NCI-H2196 treated with DMSO at 0.1 percent for 48 hours (cell line): ENCODE measurements at regions not wholly inside any gene's neighbourhood (a gene's known extent, or its start where the extent isn't known, plus 50 kb on each side); places are given as distances from the start of the nearest gene placed in this dataset.

ENCODE experiments used
- DNase-seq: peaks from one replicate; lab custom pipeline; 2025; ENCODE audit not compliant: unreplicated experiment; lab: John Stamatoyannopoulos, UW

- DNase-seq, result no peak
Measured at GRCh38 chr13:89925107-89925506, 1422.4 kb upstream of the MIR17HG start.

- no peak for DNase-seq
Measured at GRCh38 chr13:89930861-89931260, 1416.6 kb upstream of the MIR17HG start.

- DNase-seq, result no peak
Measured at GRCh38 chr13:89932902-89933301, 1414.6 kb upstream of the MIR17HG start.

GRCh38 chr13:89936256-89936655, 1411.2 kb upstream of the MIR17HG start:
- DNase-seq, result no peak

GRCh38 chr13:89937420-89937819, 1410.1 kb upstream of the MIR17HG start:
- no peak for DNase-seq

- DNase-seq, result no peak
Measured at GRCh38 chr13:89940383-89940782, 1407.1 kb upstream of the MIR17HG start.

GRCh38 chr13:89943139-89943538, 1404.3 kb upstream of the MIR17HG start:
- no peak for DNase-seq

- DNase-seq, result no peak
Measured at GRCh38 chr13:89950225-89950624, 1397.3 kb upstream of the MIR17HG start.

GRCh38 chr13:89951341-89951740, 1396.1 kb upstream of the MIR17HG start:
- no peak for DNase-seq

- DNase-seq, result no peak
Measured at GRCh38 chr13:89953581-89953980, 1393.9 kb upstream of the MIR17HG start.

- no peak for DNase-seq
Measured at GRCh38 chr13:89955773-89956172, 1391.7 kb upstream of the MIR17HG start.

- no peak for DNase-seq
Measured at GRCh38 chr13:89959074-89959473, 1388.4 kb upstream of the MIR17HG start.

GRCh38 chr13:89965252-89965651, 1382.2 kb upstream of the MIR17HG start:
- DNase-seq, result no peak

GRCh38 chr13:89966524-89966923, 1381.0 kb upstream of the MIR17HG start:
- DNase-seq, result no peak

- DNase-seq, result no peak
Measured at GRCh38 chr13:89967701-89968100, 1379.8 kb upstream of the MIR17HG start.

- no peak for DNase-seq
Measured at GRCh38 chr13:89968470-89968869, 1379.0 kb upstream of the MIR17HG start.

GRCh38 chr13:89970353-89970709, 1377.2 kb upstream of the MIR17HG start:
- no peak for DNase-seq

GRCh38 chr13:89977203-89977602, 1370.3 kb upstream of the MIR17HG start:
- DNase-seq, result no peak

GRCh38 chr13:89980896-89981295, 1366.6 kb upstream of the MIR17HG start:
- DNase-seq, result no peak

- no peak for DNase-seq
Measured at GRCh38 chr13:89982407-89983095, 1364.9 kb upstream of the MIR17HG start.

GRCh38 chr13:89988206-89988605, 1359.3 kb upstream of the MIR17HG start:
- DNase-seq, result no peak

GRCh38 chr13:90003566-90003965, 1343.9 kb upstream of the MIR17HG start:
- DNase-seq, result no peak

GRCh38 chr13:90008707-90009149, 1338.8 kb upstream of the MIR17HG start:
- DNase-seq, result no peak
